HCT116 (cell line): ENCODE measurements at regions not wholly inside any gene's neighbourhood (a gene's known extent, or its start where the extent isn't known, plus 50 kb on each side); places are given as distances from the start of the nearest gene placed in this dataset.

ENCODE experiments used
- ATAC-seq: fragments of 200-7000 bp; cut with Tn5 transposase; 2 replicates; pipeline ENCODE4 v1.9.1; 2020; ENCODE audit warnings: mild to moderate bottlenecking, moderate library complexity
- BruUV-seq: library from RNA; stranded (reverse); fragments of 400-500 nt; replicated peaks from 2 replicates; lab custom pipeline; 2021; lab: Mats Ljungman, UMichigan
- CTCF ChIA-PET: fragments of 300-600 bp; sonication (Branson Sonifier 250); formaldehyde crosslinking; loops from one replicate; lab custom pipeline; 2021; ENCODE audit warnings: antibody characterized with exemption; lab: Charles Lee
- POLR2A ChIA-PET: fragments of 300-600, 350-600 bp; sonication (Branson Sonifier 250); formaldehyde crosslinking; loops from one replicate; lab custom pipeline; 2021; ENCODE audit warnings: antibody characterized with exemption; lab: Charles Lee
- RAD21 ChIA-PET, 2 experiments: fragments of 300-600 bp; sonication (Branson Sonifier 250); formaldehyde crosslinking; loops; one replicate each; lab custom pipeline; 2023; ENCODE audit warnings: low total read pairs in 2 of 2; ENCODE audit not compliant: uncharacterized antibody in 2 of 2, unreplicated experiment in 2 of 2, low non-redundant PET in 1 of 2; lab: Charles Lee
- DNase-seq: peaks from one replicate; pipeline ENCODE4 v3.0.0-alpha.2; 2010; ENCODE audit warnings: low read depth, low spot score
- H2AFZ ChIP-seq: fragments of 200-600 bp; shearing (Covaris generic), sonication (generic); 2 replicates; pipeline ENCODE4 v1.6.1; 2017; ENCODE audit warnings: low read depth, mixed run types, mixed read lengths, antibody characterized with exemption, low read length; ENCODE audit not compliant: poor library complexity, severe bottlenecking
- H3K27ac ChIP-seq: 2 replicates; pipeline ENCODE4 v1.5.1; 2012; ENCODE audit warnings: low read depth, low read length
- H3K27me3 ChIP-seq: fragments of 200-600 bp; sonication (generic); 2 replicates; pipeline ENCODE4 v1.6.1; 2016; ENCODE audit warnings: mixed run types, low read length, mixed read lengths; ENCODE audit not compliant: insufficient read depth
- H3K36me3 ChIP-seq, 2 experiments: fragments of 200-500 bp in 1 of 2; fragments of 200-600 bp in 1 of 2; sonication (Bioruptor generic) in 1 of 2; sonication (generic) in 1 of 2; 2 replicates each; pipeline versions ENCODE4 v1.5.1 to v1.6.1; 2014 to 2016; ENCODE audit warnings: low read length in 2 of 2, inconsistent platforms in 1 of 2, mixed read lengths in 1 of 2, mixed run types in 1 of 2; ENCODE audit not compliant: insufficient read depth in 2 of 2, control insufficient read depth in 1 of 2
- H3K4me1 ChIP-seq, 2 experiments: fragments of 200-600 bp in 1 of 2; sonication (generic) in 1 of 2; 2 replicates each; pipeline versions ENCODE4 v1.5.1 to v1.6.1; 2012 to 2017; ENCODE audit warnings: low read length in 2 of 2, inconsistent platforms in 1 of 2, mild to moderate bottlenecking in 1 of 2, mixed read lengths in 1 of 2, mixed run types in 1 of 2, moderate library complexity in 1 of 2; ENCODE audit not compliant: insufficient read depth in 2 of 2, control insufficient read depth in 1 of 2
- H3K4me2 ChIP-seq: fragments of 200-600 bp; sonication (generic); 2 replicates; pipeline ENCODE4 v1.6.1; 2017; ENCODE audit warnings: mixed run types, low read length, mixed read lengths
- H3K4me3 ChIP-seq, 2 experiments: fragments of 200-600 bp in 1 of 2; sonication (generic) in 1 of 2; replicated peaks in 1 of 2; 2 replicates each; pipeline ENCODE4 v1.5.1; 2011 to 2016; ENCODE audit warnings: low read length in 2 of 2, control low read depth in 1 of 2, low read depth in 1 of 2, mild to moderate bottlenecking in 1 of 2, mixed read lengths in 1 of 2, mixed run types in 1 of 2
- H3K79me2 ChIP-seq: fragments of 200-600 bp; sonication (generic); 2 replicates; pipeline ENCODE4 v1.6.1; 2017; ENCODE audit warnings: mild to moderate bottlenecking, mixed run types, low read length, moderate library complexity, mixed read lengths; ENCODE audit not compliant: insufficient read depth
- H3K9ac ChIP-seq: fragments of 200-600 bp; sonication (generic); 2 replicates; pipeline ENCODE4 v1.6.1; 2016; ENCODE audit warnings: low read length, mixed read lengths
- H3K9me2 ChIP-seq: fragments of 200-600 bp; sonication (generic), shearing (Covaris generic); 2 replicates; pipeline ENCODE4 v1.6.1; 2017; ENCODE audit warnings: mixed run types, mild to moderate bottlenecking, moderate library complexity; ENCODE audit not compliant: insufficient read depth
- H3K9me3 ChIP-seq, 2 experiments: fragments of 200-500 bp in 1 of 2; fragments of 200-600 bp in 1 of 2; sonication (Bioruptor generic) in 1 of 2; sonication (generic) in 1 of 2; 2 replicates each; pipeline ENCODE4 v1.6.1; 2014 to 2017; ENCODE audit warnings: low read length in 2 of 2, mixed read lengths in 2 of 2, inconsistent platforms in 1 of 2, low read depth in 1 of 2, mild to moderate bottlenecking in 1 of 2, mixed run types in 1 of 2, moderate library complexity in 1 of 2; ENCODE audit not compliant: control insufficient read depth in 1 of 2, insufficient read depth in 1 of 2
- H4K20me1 ChIP-seq: fragments of 200-600 bp; sonication (generic), shearing (Covaris generic); 2 replicates; pipeline ENCODE4 v1.6.1; 2017; ENCODE audit warnings: mixed run types, mild to moderate bottlenecking, moderate library complexity; ENCODE audit not compliant: insufficient read depth
- CEBPB ChIP-seq: IDR thresholded peaks from 2 replicates; pipeline ENCODE4 v1.6.1; 2012; ENCODE audit warnings: low read depth
- EZH2 ChIP-seq: fragments of 200-600 bp; sonication (generic); IDR thresholded peaks from 2 replicates; pipeline ENCODE4 v1.6.1; 2017; ENCODE audit warnings: antibody characterized with exemption, mixed run types
- FOSL1 ChIP-seq: IDR thresholded peaks from 2 replicates; pipeline ENCODE4 v1.6.1; 2012; ENCODE audit warnings: low read depth
- JUND ChIP-seq: IDR thresholded peaks from 2 replicates; pipeline ENCODE4 v1.6.1; 2012
- POLR2A ChIP-seq: IDR thresholded peaks from 2 replicates; pipeline ENCODE4 v1.7.0; 2011; ENCODE audit warnings: borderline replicate concordance; ENCODE audit not compliant: insufficient read depth, insufficient read length; ENCODE audit errors: extremely low read depth
- POLR2AphosphoS5 ChIP-seq: IDR thresholded peaks from 2 replicates; pipeline ENCODE4 v1.6.1; 2011; ENCODE audit warnings: mild to moderate bottlenecking, low read depth, low read length, moderate library complexity
- SP1 ChIP-seq: IDR thresholded peaks from 2 replicates; pipeline ENCODE4 v1.6.1; 2012; ENCODE audit warnings: low read depth
- SRF ChIP-seq: IDR thresholded peaks from 2 replicates; pipeline ENCODE4 v1.6.1; 2012; ENCODE audit warnings: low read depth
- TCF7L2 ChIP-seq: IDR thresholded peaks from 2 replicates; pipeline ENCODE4 v1.7.0; 2011; ENCODE audit warnings: borderline replicate concordance, inconsistent platforms; ENCODE audit not compliant: insufficient read depth, insufficient read length; ENCODE audit errors: extremely low read depth
- ZFX ChIP-seq: fragments of 450-650 bp; IDR thresholded peaks from 2 replicates; pipeline ENCODE4 v1.6.1; 2017
- intact Hi-C: fragments of 100-400 bp; cut with micrococcal nuclease; formaldehyde crosslinking; loops from 2 replicates; pipeline ENCODE4 v1.10.0; 2022
- TF ChIP-seq, protein P1 (sequence below), 3 experiments: fragments of 200-600 bp in 1 of 3; sonication (generic) in 1 of 3; IDR thresholded peaks in 2 of 3; conservative IDR thresholded peaks in 1 of 3; 2 replicates each; pipeline ENCODE4 v1.5.1; 2012 to 2017; ENCODE audit warnings: low read depth in 2 of 3, low read length in 2 of 3, antibody characterized with exemption in 1 of 3, borderline replicate concordance in 1 of 3, control low read depth in 1 of 3, mild to moderate bottlenecking in 1 of 3, mixed read lengths in 1 of 3, mixed run types in 1 of 3, moderate library complexity in 1 of 3; ENCODE audit not compliant: insufficient read depth in 1 of 3
- TF ChIP-seq, protein P2 (sequence below): IDR thresholded peaks from 2 replicates; pipeline ENCODE4 v1.6.1; 2011; ENCODE audit warnings: mild to moderate bottlenecking, low read length, moderate library complexity; ENCODE audit not compliant: insufficient replicate concordance; ENCODE audit errors: extremely low read depth
- TF ChIP-seq, protein P3 (sequence below): IDR thresholded peaks from 2 replicates; pipeline ENCODE4 v1.6.1; 2012
- TF ChIP-seq, protein P4 (sequence below): IDR thresholded peaks from 2 replicates; pipeline ENCODE4 v1.6.1; 2012; ENCODE audit warnings: low read depth
- TF ChIP-seq, protein P5 (sequence below): IDR thresholded peaks from 2 replicates; pipeline ENCODE4 v1.6.1; 2012

DNA sequence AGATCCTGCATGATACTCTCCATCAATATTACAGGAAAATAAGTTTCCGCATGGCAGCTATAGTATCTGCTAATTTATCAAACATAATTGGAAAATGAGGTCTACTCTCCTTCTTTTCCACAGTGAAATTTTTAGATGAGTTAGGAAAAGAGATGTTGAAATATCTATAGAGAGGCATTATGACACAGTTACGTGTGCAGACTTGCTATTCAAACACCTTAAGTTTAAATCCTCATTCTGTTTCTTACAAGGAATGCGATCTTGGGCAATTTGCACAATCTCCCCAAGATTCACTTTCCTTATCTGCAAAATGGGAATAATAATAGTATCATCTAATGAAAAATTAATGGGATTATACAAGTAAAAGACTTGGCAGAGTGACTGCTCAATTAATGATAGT lies 91.7 kb upstream of the SLCO6A1 start (continued):
- TF ChIP-seq, protein P1, sequence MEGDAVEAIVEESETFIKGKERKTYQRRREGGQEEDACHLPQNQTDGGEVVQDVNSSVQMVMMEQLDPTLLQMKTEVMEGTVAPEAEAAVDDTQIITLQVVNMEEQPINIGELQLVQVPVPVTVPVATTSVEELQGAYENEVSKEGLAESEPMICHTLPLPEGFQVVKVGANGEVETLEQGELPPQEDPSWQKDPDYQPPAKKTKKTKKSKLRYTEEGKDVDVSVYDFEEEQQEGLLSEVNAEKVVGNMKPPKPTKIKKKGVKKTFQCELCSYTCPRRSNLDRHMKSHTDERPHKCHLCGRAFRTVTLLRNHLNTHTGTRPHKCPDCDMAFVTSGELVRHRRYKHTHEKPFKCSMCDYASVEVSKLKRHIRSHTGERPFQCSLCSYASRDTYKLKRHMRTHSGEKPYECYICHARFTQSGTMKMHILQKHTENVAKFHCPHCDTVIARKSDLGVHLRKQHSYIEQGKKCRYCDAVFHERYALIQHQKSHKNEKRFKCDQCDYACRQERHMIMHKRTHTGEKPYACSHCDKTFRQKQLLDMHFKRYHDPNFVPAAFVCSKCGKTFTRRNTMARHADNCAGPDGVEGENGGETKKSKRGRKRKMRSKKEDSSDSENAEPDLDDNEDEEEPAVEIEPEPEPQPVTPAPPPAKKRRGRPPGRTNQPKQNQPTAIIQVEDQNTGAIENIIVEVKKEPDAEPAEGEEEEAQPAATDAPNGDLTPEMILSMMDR (IDR thresholded peaks at IDR 0.05 in 2 of 3, conservative IDR thresholded peaks at IDR 0.05 in 1 of 3; ENCODE audit: borderline replicate concordance in 1 of 3, insufficient read depth in 1 of 3, low read depth in 2 of 3, low read length in 2 of 3): no peak
- TF ChIP-seq, protein P2, sequence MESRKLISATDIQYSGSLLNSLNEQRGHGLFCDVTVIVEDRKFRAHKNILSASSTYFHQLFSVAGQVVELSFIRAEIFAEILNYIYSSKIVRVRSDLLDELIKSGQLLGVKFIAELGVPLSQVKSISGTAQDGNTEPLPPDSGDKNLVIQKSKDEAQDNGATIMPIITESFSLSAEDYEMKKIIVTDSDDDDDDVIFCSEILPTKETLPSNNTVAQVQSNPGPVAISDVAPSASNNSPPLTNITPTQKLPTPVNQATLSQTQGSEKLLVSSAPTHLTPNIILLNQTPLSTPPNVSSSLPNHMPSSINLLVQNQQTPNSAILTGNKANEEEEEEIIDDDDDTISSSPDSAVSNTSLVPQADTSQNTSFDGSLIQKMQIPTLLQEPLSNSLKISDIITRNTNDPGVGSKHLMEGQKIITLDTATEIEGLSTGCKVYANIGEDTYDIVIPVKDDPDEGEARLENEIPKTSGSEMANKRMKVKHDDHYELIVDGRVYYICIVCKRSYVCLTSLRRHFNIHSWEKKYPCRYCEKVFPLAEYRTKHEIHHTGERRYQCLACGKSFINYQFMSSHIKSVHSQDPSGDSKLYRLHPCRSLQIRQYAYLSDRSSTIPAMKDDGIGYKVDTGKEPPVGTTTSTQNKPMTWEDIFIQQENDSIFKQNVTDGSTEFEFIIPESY: no peak
- TF ChIP-seq, protein P3, sequence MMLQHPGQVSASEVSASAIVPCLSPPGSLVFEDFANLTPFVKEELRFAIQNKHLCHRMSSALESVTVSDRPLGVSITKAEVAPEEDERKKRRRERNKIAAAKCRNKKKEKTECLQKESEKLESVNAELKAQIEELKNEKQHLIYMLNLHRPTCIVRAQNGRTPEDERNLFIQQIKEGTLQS: no peak
- TF ChIP-seq, all 23 proteins: peak for 0

DNA sequence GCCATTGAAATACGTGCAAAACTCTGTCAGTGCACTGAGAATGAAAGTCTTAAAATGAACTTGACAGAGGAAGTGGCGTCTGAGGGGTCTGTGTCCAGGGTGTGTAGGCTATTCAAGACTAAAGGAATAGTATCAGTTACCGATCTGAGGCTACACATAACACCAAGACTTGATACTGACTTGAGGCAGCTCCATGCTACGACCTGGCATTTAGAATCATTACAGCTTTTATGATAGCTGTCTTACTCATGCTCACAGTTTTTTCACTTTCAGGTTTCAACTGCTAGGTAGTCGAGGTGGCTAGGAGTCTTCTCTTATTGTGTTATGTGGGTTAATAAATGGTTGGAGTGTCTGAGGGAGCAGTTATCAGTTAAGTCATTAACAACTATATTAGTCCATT lies 92.8 kb upstream of the SLCO6A1 start:
- BruUV-seq: no TSS peak
- DNase-seq: no peak
- TF ChIP-seq, protein P4, sequence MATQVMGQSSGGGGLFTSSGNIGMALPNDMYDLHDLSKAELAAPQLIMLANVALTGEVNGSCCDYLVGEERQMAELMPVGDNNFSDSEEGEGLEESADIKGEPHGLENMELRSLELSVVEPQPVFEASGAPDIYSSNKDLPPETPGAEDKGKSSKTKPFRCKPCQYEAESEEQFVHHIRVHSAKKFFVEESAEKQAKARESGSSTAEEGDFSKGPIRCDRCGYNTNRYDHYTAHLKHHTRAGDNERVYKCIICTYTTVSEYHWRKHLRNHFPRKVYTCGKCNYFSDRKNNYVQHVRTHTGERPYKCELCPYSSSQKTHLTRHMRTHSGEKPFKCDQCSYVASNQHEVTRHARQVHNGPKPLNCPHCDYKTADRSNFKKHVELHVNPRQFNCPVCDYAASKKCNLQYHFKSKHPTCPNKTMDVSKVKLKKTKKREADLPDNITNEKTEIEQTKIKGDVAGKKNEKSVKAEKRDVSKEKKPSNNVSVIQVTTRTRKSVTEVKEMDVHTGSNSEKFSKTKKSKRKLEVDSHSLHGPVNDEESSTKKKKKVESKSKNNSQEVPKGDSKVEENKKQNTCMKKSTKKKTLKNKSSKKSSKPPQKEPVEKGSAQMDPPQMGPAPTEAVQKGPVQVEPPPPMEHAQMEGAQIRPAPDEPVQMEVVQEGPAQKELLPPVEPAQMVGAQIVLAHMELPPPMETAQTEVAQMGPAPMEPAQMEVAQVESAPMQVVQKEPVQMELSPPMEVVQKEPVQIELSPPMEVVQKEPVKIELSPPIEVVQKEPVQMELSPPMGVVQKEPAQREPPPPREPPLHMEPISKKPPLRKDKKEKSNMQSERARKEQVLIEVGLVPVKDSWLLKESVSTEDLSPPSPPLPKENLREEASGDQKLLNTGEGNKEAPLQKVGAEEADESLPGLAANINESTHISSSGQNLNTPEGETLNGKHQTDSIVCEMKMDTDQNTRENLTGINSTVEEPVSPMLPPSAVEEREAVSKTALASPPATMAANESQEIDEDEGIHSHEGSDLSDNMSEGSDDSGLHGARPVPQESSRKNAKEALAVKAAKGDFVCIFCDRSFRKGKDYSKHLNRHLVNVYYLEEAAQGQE: no peak
- TF ChIP-seq, protein P5, sequence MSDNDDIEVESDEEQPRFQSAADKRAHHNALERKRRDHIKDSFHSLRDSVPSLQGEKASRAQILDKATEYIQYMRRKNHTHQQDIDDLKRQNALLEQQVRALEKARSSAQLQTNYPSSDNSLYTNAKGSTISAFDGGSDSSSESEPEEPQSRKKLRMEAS: no peak
- no peak for TF ChIP-seq SP1
- no peak for TF ChIP-seq FOSL1
- TF ChIP-seq, protein P3: no peak
- TF ChIP-seq POLR2A: no peak
- TF ChIP-seq SRF: no peak
- no peak for TF ChIP-seq JUND
- TF ChIP-seq CEBPB: no peak
- TF ChIP-seq TCF7L2: no peak
- TF ChIP-seq POLR2AphosphoS5: no peak
- TF ChIP-seq ZFX: no peak
- no peak for TF ChIP-seq EZH2
- TF ChIP-seq, all 23 proteins: peak for 0
- ChIA-PET POLR2A (no interaction called here), CTCF (no interaction called here), RAD21 (no interaction called here)
- no peak for ATAC-seq
- Histone ChIP-seq H3K36me3 (no peaks in the 10 kb centered on the region), H3K4me1 (no peaks in the 10 kb centered on the region), H3K79me2 (no peaks in the 10 kb centered on the region), H3K4me2 (no peak overlapping the region), H3K9me2 (peaks cover 5% of the 10 kb centered on the region; the same call in 1 of the 2 replicates), H4K20me1 (no peaks in the 10 kb centered on the region), H3K4me3 (no peak overlapping the region), H3K9ac (no peak overlapping the region), H3K27ac (no peak overlapping the region), H3K27me3 (no peaks in the 10 kb centered on the region), H2AFZ (no peak overlapping the region), H3K9me3 (no peaks in the 10 kb centered on the region)
- intact Hi-C loops: no loop called here
